ENCODE measurements at regions not wholly inside any gene's neighbourhood (a gene's known extent, or its start where the extent isn't known, plus 50 kb on each side); places are given as distances from the start of the nearest gene placed in this dataset.

- no peak overlapping the region for H3K27ac ChIP-seq (ENCODE audit: low read depth in 1 of 2, low read length in 1 of 2)
- no peak for DNase-seq (ENCODE audit: low read depth in 6 of 9, low spot score in 9 of 9)
- no peak overlapping the region for H3K4me3 ChIP-seq (ENCODE audit: low read length in 2 of 2)
- H3K27me3 ChIP-seq (ENCODE audit: control insufficient read depth in 2 of 2, insufficient read depth in 1 of 2, low read length in 1 of 2) = no peaks in the 10 kb centered on the region
- no peaks in the 10 kb centered on the region for H3K4me1 ChIP-seq (ENCODE audit: control insufficient read depth in 2 of 2, insufficient read depth in 2 of 2, low read length in 2 of 2)
- H3K36me3 ChIP-seq (ENCODE audit: control insufficient read depth in 2 of 2, insufficient read depth in 2 of 2, low read length in 1 of 2) = no peaks in the 10 kb centered on the region
- WGBS = 57% methylated on average over 4 of the region's 4 CpGs
- no peaks in the 10 kb centered on the region for H3K9me3 ChIP-seq (ENCODE audit: control insufficient read depth in 2 of 2, insufficient read depth in 1 of 2, low read length in 1 of 2)
Measured at GRCh38 chr6:63371104-63371715, 51.4 kb upstream of the LGSN start.

GRCh38 chr6:63372951-63373533, 53.3 kb upstream of the LGSN start:
- no peaks in the 10 kb centered on the region for H3K36me3 ChIP-seq (ENCODE audit: control insufficient read depth in 2 of 2, insufficient read depth in 2 of 2, low read length in 1 of 2)
- 92% methylated on average over 3 of the region's 3 CpGs for WGBS
- no peak for DNase-seq (ENCODE audit: low read depth in 6 of 9, low spot score in 9 of 9)
- H3K9me3 ChIP-seq (ENCODE audit: control insufficient read depth in 2 of 2, insufficient read depth in 1 of 2, low read length in 1 of 2) = no peaks in the 10 kb centered on the region
- H3K27me3 ChIP-seq (ENCODE audit: control insufficient read depth in 2 of 2, insufficient read depth in 1 of 2, low read length in 1 of 2) = no peaks in the 10 kb centered on the region
- H3K4me1 ChIP-seq (ENCODE audit: control insufficient read depth in 2 of 2, insufficient read depth in 2 of 2, low read length in 2 of 2) = no peaks in the 10 kb centered on the region
- H3K4me3 ChIP-seq (ENCODE audit: low read length in 2 of 2) = no peak overlapping the region
- H3K27ac ChIP-seq (ENCODE audit: low read depth in 1 of 2, low read length in 1 of 2) = no peak overlapping the region

GRCh38 chr6:63389191-63389844, 69.5 kb upstream of the LGSN start:
- no peak overlapping the region for H3K27ac ChIP-seq (ENCODE audit: low read depth in 1 of 2, low read length in 1 of 2)
- H3K4me1 ChIP-seq (ENCODE audit: control insufficient read depth in 2 of 2, insufficient read depth in 2 of 2, low read length in 2 of 2) = no peaks in the 10 kb centered on the region
- no peaks in the 10 kb centered on the region for H3K36me3 ChIP-seq (ENCODE audit: control insufficient read depth in 2 of 2, insufficient read depth in 2 of 2, low read length in 1 of 2)
- DNase-seq (ENCODE audit: low read depth in 6 of 9, low spot score in 9 of 9) = no peak
- WGBS = 95% methylated on average over 2 of the region's 2 CpGs
- H3K9me3 ChIP-seq (ENCODE audit: control insufficient read depth in 2 of 2, insufficient read depth in 1 of 2, low read length in 1 of 2) = no peaks in the 10 kb centered on the region
- H3K27me3 ChIP-seq (ENCODE audit: control insufficient read depth in 2 of 2, insufficient read depth in 1 of 2, low read length in 1 of 2) = no peaks in the 10 kb centered on the region
- no peak overlapping the region for H3K4me3 ChIP-seq (ENCODE audit: low read length in 2 of 2)

GRCh38 chr6:63391203-63391970, 71.6 kb upstream of the LGSN start:
- H3K9me3 ChIP-seq (ENCODE audit: control insufficient read depth in 2 of 2, insufficient read depth in 1 of 2, low read length in 1 of 2) = no peaks in the 10 kb centered on the region
- no peak overlapping the region for H3K27ac ChIP-seq (ENCODE audit: low read depth in 1 of 2, low read length in 1 of 2)
- H3K27me3 ChIP-seq (ENCODE audit: control insufficient read depth in 2 of 2, insufficient read depth in 1 of 2, low read length in 1 of 2) = no peaks in the 10 kb centered on the region
- H3K36me3 ChIP-seq (ENCODE audit: control insufficient read depth in 2 of 2, insufficient read depth in 2 of 2, low read length in 1 of 2) = no peaks in the 10 kb centered on the region
- DNase-seq (ENCODE audit: low read depth in 6 of 9, low spot score in 9 of 9) = no peak
- H3K4me1 ChIP-seq (ENCODE audit: control insufficient read depth in 2 of 2, insufficient read depth in 2 of 2, low read length in 2 of 2) = no peaks in the 10 kb centered on the region
- H3K4me3 ChIP-seq (ENCODE audit: low read length in 2 of 2) = no peak overlapping the region
- WGBS = 93% methylated on average over 3 of the region's 3 CpGs

- no peak for DNase-seq (ENCODE audit: low read depth in 6 of 9, low spot score in 9 of 9)
- no peak overlapping the region for H3K27ac ChIP-seq (ENCODE audit: low read depth in 1 of 2, low read length in 1 of 2)
- no peaks in the 10 kb centered on the region for H3K4me1 ChIP-seq (ENCODE audit: control insufficient read depth in 2 of 2, insufficient read depth in 2 of 2, low read length in 2 of 2)
- 96% methylated on average over 6 of the region's 6 CpGs for WGBS
- H3K27me3 ChIP-seq (ENCODE audit: control insufficient read depth in 2 of 2, insufficient read depth in 1 of 2, low read length in 1 of 2) = no peaks in the 10 kb centered on the region
- H3K36me3 ChIP-seq (ENCODE audit: control insufficient read depth in 2 of 2, insufficient read depth in 2 of 2, low read length in 1 of 2) = no peaks in the 10 kb centered on the region
- no peaks in the 10 kb centered on the region for H3K9me3 ChIP-seq (ENCODE audit: control insufficient read depth in 2 of 2, insufficient read depth in 1 of 2, low read length in 1 of 2)
- H3K4me3 ChIP-seq (ENCODE audit: low read length in 2 of 2) = no peak overlapping the region
Measured at GRCh38 chr6:63392092-63392724, 72.4 kb upstream of the LGSN start.

GRCh38 chr6:63394656-63395308, 75.0 kb upstream of the LGSN start:
- no peaks in the 10 kb centered on the region for H3K4me1 ChIP-seq (ENCODE audit: control insufficient read depth in 2 of 2, insufficient read depth in 2 of 2, low read length in 2 of 2)
- H3K4me3 ChIP-seq (ENCODE audit: low read length in 2 of 2) = no peak overlapping the region
- H3K36me3 ChIP-seq (ENCODE audit: control insufficient read depth in 2 of 2, insufficient read depth in 2 of 2, low read length in 1 of 2) = no peaks in the 10 kb centered on the region
- WGBS = 92% methylated on average over 11 of the region's 11 CpGs
- H3K27me3 ChIP-seq (ENCODE audit: control insufficient read depth in 2 of 2, insufficient read depth in 1 of 2, low read length in 1 of 2) = no peaks in the 10 kb centered on the region
- H3K9me3 ChIP-seq (ENCODE audit: control insufficient read depth in 2 of 2, insufficient read depth in 1 of 2, low read length in 1 of 2) = no peaks in the 10 kb centered on the region
- no peak for DNase-seq (ENCODE audit: low read depth in 6 of 9, low spot score in 9 of 9)
- no peak overlapping the region for H3K27ac ChIP-seq (ENCODE audit: low read depth in 1 of 2, low read length in 1 of 2)

GRCh38 chr6:63395381-63395780, 75.6 kb upstream of the LGSN start:
- Histone ChIP-seq H3K4me3 (ENCODE audit: low read length in 2 of 2) (no peak overlapping the region), H3K4me1 (ENCODE audit: control insufficient read depth in 2 of 2, insufficient read depth in 2 of 2, low read length in 2 of 2) (no peaks in the 10 kb centered on the region), H3K27ac (ENCODE audit: low read depth in 1 of 2, low read length in 1 of 2) (no peak overlapping the region), H3K27me3 (ENCODE audit: control insufficient read depth in 2 of 2, insufficient read depth in 1 of 2, low read length in 1 of 2) (no peaks in the 10 kb centered on the region), H3K9me3 (ENCODE audit: control insufficient read depth in 2 of 2, insufficient read depth in 1 of 2, low read length in 1 of 2) (no peaks in the 10 kb centered on the region), H3K36me3 (ENCODE audit: control insufficient read depth in 2 of 2, insufficient read depth in 2 of 2, low read length in 1 of 2) (no peaks in the 10 kb centered on the region)
- DNase-seq (ENCODE audit: low read depth in 6 of 9, low spot score in 9 of 9) = no peak
- 95% methylated on average over 3 of the region's 3 CpGs for WGBS

- no peak for DNase-seq (ENCODE audit: low read depth in 6 of 9, low spot score in 9 of 9)
- WGBS = 85% methylated on average over 4 of the region's 4 CpGs
- Histone ChIP-seq H3K27me3 (ENCODE audit: control insufficient read depth in 2 of 2, insufficient read depth in 1 of 2, low read length in 1 of 2) (no peaks in the 10 kb centered on the region), H3K27ac (ENCODE audit: low read depth in 1 of 2, low read length in 1 of 2) (no peak overlapping the region), H3K4me1 (ENCODE audit: control insufficient read depth in 2 of 2, insufficient read depth in 2 of 2, low read length in 2 of 2) (no peaks in the 10 kb centered on the region), H3K4me3 (ENCODE audit: low read length in 2 of 2) (no peak overlapping the region), H3K9me3 (ENCODE audit: control insufficient read depth in 2 of 2, insufficient read depth in 1 of 2, low read length in 1 of 2) (no peaks in the 10 kb centered on the region), H3K36me3 (ENCODE audit: control insufficient read depth in 2 of 2, insufficient read depth in 2 of 2, low read length in 1 of 2) (no peaks in the 10 kb centered on the region)
Measured at GRCh38 chr6:63403725-63404124, 83.9 kb upstream of the LGSN start.
